ENCODE measurements at regions not wholly inside any gene's neighbourhood (a gene's known extent, or its start where the extent isn't known, plus 50 kb on each side); places are given as distances from the start of the nearest gene placed in this dataset.

DNA sequence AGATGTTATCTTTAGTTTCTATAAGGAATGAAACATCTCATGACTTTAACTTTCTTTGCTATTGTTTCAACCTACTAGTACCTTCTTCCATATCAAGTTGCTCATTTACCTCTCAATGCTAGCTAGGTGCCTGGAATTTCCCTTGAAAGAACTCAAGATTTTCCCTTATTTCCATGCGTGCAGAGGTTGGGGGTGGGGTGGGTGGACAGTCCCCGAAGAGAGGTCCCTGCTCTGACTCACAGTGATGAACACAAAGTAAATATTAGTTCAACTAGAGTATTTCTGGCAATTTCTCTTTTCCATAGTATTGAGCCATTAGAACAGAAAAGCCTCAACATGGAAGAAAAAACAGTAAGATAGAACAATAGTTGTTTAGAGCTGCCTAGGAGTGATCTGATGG, 239.0 kb upstream of the ZP4 start:
- no peak overlapping the region for H3K27ac ChIP-seq (ENCODE audit: low read depth, low read length)
- no peaks in the 10 kb centered on the region for H3K9me2 ChIP-seq (replicated peaks; ENCODE audit: insufficient read depth, low read length)
- no peaks in the 10 kb centered on the region for H3F3A ChIP-seq (ENCODE audit: insufficient read depth)
- no peak overlapping the region for H2AFZ ChIP-seq (ENCODE audit: low read depth, low read length, severe bottlenecking)
- H3K36me3 ChIP-seq (ENCODE audit: low read length), result no peaks in the 10 kb centered on the region
- no peak overlapping the region for H3K4me2 ChIP-seq (ENCODE audit: low read depth, low read length, poor library complexity, severe bottlenecking)
- no peaks in the 10 kb centered on the region for H4K20me1 ChIP-seq (ENCODE audit: low read depth, low read length)
- TF ChIP-seq, protein P1, sequence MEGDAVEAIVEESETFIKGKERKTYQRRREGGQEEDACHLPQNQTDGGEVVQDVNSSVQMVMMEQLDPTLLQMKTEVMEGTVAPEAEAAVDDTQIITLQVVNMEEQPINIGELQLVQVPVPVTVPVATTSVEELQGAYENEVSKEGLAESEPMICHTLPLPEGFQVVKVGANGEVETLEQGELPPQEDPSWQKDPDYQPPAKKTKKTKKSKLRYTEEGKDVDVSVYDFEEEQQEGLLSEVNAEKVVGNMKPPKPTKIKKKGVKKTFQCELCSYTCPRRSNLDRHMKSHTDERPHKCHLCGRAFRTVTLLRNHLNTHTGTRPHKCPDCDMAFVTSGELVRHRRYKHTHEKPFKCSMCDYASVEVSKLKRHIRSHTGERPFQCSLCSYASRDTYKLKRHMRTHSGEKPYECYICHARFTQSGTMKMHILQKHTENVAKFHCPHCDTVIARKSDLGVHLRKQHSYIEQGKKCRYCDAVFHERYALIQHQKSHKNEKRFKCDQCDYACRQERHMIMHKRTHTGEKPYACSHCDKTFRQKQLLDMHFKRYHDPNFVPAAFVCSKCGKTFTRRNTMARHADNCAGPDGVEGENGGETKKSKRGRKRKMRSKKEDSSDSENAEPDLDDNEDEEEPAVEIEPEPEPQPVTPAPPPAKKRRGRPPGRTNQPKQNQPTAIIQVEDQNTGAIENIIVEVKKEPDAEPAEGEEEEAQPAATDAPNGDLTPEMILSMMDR (IDR thresholded peaks at IDR 0.05; ENCODE audit: insufficient read depth, low read length, poor library complexity, severe bottlenecking), result no peak
- no peak for TF ChIP-seq EZH2phosphoT487 (conservative IDR thresholded peaks at IDR 0.05; ENCODE audit: low read length)
- no peaks in the 10 kb centered on the region for H3K9me3 ChIP-seq (ENCODE audit: insufficient read depth, low read length)
- H3K9ac ChIP-seq (ENCODE audit: low read length), result no peak overlapping the region
- H3K4me3 ChIP-seq (ENCODE audit: insufficient read depth, low read length, poor library complexity, severe bottlenecking), result no peak overlapping the region
- no peaks in the 10 kb centered on the region for H3K79me2 ChIP-seq (ENCODE audit: insufficient read depth, low read length)
- no peaks in the 10 kb centered on the region for H3K27me3 ChIP-seq (ENCODE audit: low read length)

DNA sequence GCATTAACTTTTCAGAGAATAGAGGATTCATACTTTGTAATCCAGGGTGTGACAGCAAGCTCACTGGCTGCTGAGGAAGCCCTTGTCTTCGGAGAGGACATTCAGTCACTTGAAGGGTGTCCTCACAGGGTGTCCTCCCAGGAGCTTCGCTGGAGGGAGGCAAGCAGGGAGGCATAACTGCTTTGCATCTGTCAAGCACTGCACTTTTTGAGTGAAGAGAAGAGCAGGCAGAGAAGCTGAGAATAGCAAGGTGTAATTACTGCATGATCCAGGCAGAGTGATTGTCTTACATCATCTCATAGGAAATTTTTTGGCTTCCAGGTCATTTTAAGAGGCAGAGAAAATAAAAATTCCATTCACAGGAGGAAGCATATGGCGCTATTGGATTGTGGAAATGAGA, 232.5 kb upstream of the ZP4 start:
- no peak for TF ChIP-seq EZH2phosphoT487 (conservative IDR thresholded peaks at IDR 0.05; ENCODE audit: low read length)
- TF ChIP-seq, protein P1 (IDR thresholded peaks at IDR 0.05; ENCODE audit: insufficient read depth, low read length, poor library complexity, severe bottlenecking), result no peak
- Histone ChIP-seq H3K4me2 (ENCODE audit: low read depth, low read length, poor library complexity, severe bottlenecking) (no peak overlapping the region), H4K20me1 (ENCODE audit: low read depth, low read length) (no peaks in the 10 kb centered on the region), H2AFZ (ENCODE audit: low read depth, low read length, severe bottlenecking) (no peak overlapping the region), H3K36me3 (ENCODE audit: low read length) (no peaks in the 10 kb centered on the region), H3K79me2 (ENCODE audit: insufficient read depth, low read length) (no peaks in the 10 kb centered on the region), H3F3A (ENCODE audit: insufficient read depth) (no peaks in the 10 kb centered on the region), H3K9ac (ENCODE audit: low read length) (no peak overlapping the region), H3K27ac (ENCODE audit: low read depth, low read length) (no peak overlapping the region), H3K9me2 (replicated peaks; ENCODE audit: insufficient read depth, low read length) (no peaks in the 10 kb centered on the region), H3K27me3 (ENCODE audit: low read length) (no peaks in the 10 kb centered on the region), H3K9me3 (ENCODE audit: insufficient read depth, low read length) (no peaks in the 10 kb centered on the region), H3K4me3 (ENCODE audit: insufficient read depth, low read length, poor library complexity, severe bottlenecking) (no peak overlapping the region)

DNA sequence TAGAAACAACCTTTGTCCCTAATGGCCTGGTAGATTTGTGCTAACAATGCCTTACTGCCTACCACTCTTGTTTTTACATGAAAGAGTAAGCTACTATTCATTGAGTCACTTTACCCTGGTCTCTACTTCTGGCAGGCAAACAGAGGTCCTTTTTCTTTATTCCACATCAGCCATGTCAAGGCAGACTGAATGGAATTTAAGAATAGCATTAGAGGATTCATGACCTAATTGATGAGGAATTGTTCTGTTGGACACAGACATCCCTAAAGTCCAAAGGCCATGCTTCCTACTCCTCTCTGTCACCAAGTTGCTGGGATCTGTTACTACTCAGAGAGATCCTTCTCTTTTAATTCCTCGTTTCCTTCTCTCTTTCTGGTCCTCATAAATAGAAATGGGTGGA, 229.1 kb upstream of the ZP4 start:
- no peak overlapping the region for H3K4me3 ChIP-seq (ENCODE audit: insufficient read depth, low read length, poor library complexity, severe bottlenecking)
- TF ChIP-seq, protein P1 (IDR thresholded peaks at IDR 0.05; ENCODE audit: insufficient read depth, low read length, poor library complexity, severe bottlenecking), result no peak
- TF ChIP-seq EZH2phosphoT487 (conservative IDR thresholded peaks at IDR 0.05; ENCODE audit: low read length), result no peak
- H3K9me2 ChIP-seq (replicated peaks; ENCODE audit: insufficient read depth, low read length), result no peaks in the 10 kb centered on the region
- H4K20me1 ChIP-seq (ENCODE audit: low read depth, low read length), result no peaks in the 10 kb centered on the region
- H3K27me3 ChIP-seq (ENCODE audit: low read length), result no peaks in the 10 kb centered on the region
- H3K79me2 ChIP-seq (ENCODE audit: insufficient read depth, low read length), result no peaks in the 10 kb centered on the region
- no peaks in the 10 kb centered on the region for H3F3A ChIP-seq (ENCODE audit: insufficient read depth)
- no peak overlapping the region for H3K27ac ChIP-seq (ENCODE audit: low read depth, low read length)
- H3K36me3 ChIP-seq (ENCODE audit: low read length), result no peaks in the 10 kb centered on the region
- no peak overlapping the region for H3K4me2 ChIP-seq (ENCODE audit: low read depth, low read length, poor library complexity, severe bottlenecking)
- no peaks in the 10 kb centered on the region for H3K9me3 ChIP-seq (ENCODE audit: insufficient read depth, low read length)
- H2AFZ ChIP-seq (ENCODE audit: low read depth, low read length, severe bottlenecking), result no peak overlapping the region
- H3K9ac ChIP-seq (ENCODE audit: low read length), result no peak overlapping the region

DNA sequence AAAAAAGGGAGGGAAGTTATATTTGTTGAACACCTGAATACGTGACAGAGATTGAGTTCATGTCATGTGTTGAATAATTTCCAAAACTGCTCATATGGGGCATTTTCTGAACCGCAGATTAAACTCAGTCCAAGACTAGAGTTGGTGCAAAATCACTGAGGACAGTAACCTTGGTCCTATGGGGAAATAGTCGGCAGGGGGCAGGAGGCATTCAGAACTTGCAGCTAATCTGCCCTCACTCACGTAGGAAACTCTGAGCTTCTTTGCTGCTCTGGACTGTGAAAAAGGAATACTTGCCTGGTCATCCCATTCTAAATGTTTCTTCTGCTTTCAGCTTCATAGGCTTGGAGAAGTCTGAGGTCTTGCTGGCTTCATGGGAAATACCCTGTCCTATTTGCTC, 228.3 kb upstream of the ZP4 start:
- H3K4me2 ChIP-seq (ENCODE audit: low read depth, low read length, poor library complexity, severe bottlenecking), result no peak overlapping the region
- no peak overlapping the region for H3K9ac ChIP-seq (ENCODE audit: low read length)
- no peaks in the 10 kb centered on the region for H3K9me3 ChIP-seq (ENCODE audit: insufficient read depth, low read length)
- H2AFZ ChIP-seq (ENCODE audit: low read depth, low read length, severe bottlenecking), result no peak overlapping the region
- H3K36me3 ChIP-seq (ENCODE audit: low read length), result no peaks in the 10 kb centered on the region
- H3K79me2 ChIP-seq (ENCODE audit: insufficient read depth, low read length), result no peaks in the 10 kb centered on the region
- H3K9me2 ChIP-seq (replicated peaks; ENCODE audit: insufficient read depth, low read length), result no peaks in the 10 kb centered on the region
- H3K27me3 ChIP-seq (ENCODE audit: low read length), result no peaks in the 10 kb centered on the region
- TF ChIP-seq, protein P1 (IDR thresholded peaks at IDR 0.05; ENCODE audit: insufficient read depth, low read length, poor library complexity, severe bottlenecking), result no peak
- no peak for TF ChIP-seq EZH2phosphoT487 (conservative IDR thresholded peaks at IDR 0.05; ENCODE audit: low read length)
- H3K27ac ChIP-seq (ENCODE audit: low read depth, low read length), result no peak overlapping the region
- H4K20me1 ChIP-seq (ENCODE audit: low read depth, low read length), result no peaks in the 10 kb centered on the region
- no peak overlapping the region for H3K4me3 ChIP-seq (ENCODE audit: insufficient read depth, low read length, poor library complexity, severe bottlenecking)
- no peaks in the 10 kb centered on the region for H3F3A ChIP-seq (ENCODE audit: insufficient read depth)
